ENCODE measurements at regions not wholly inside any gene's neighbourhood (a gene's known extent, or its start where the extent isn't known, plus 50 kb on each side); places are given as distances from the start of the nearest gene placed in this dataset.

DNA sequence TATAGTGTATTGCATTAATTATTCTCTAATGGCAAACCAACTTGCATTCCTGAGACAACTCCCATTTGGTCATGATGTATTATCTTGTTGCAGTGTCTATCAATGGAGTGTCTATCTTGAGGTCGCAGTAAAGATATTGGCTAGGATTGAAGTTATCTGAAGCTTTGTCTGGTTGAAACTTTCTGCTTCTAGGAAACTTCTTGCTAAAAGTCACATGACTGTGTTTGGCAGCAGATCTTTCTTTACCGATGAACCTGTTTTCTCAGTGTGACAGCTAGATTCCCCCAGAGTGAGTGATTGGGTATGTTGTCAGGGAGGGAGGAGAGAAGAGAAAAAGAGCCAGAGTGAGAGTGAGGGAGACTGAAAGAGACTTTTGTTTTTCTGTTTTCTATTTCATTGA lies 119.6 kb downstream of the QPCT start:
- TF ChIP-seq, protein P1, sequence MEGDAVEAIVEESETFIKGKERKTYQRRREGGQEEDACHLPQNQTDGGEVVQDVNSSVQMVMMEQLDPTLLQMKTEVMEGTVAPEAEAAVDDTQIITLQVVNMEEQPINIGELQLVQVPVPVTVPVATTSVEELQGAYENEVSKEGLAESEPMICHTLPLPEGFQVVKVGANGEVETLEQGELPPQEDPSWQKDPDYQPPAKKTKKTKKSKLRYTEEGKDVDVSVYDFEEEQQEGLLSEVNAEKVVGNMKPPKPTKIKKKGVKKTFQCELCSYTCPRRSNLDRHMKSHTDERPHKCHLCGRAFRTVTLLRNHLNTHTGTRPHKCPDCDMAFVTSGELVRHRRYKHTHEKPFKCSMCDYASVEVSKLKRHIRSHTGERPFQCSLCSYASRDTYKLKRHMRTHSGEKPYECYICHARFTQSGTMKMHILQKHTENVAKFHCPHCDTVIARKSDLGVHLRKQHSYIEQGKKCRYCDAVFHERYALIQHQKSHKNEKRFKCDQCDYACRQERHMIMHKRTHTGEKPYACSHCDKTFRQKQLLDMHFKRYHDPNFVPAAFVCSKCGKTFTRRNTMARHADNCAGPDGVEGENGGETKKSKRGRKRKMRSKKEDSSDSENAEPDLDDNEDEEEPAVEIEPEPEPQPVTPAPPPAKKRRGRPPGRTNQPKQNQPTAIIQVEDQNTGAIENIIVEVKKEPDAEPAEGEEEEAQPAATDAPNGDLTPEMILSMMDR (IDR thresholded peaks at IDR 0.05) = no peak
- no peak for DNase-seq
- Histone ChIP-seq H3K36me3 (no peaks in the 10 kb centered on the region), H3K27ac (no peak overlapping the region), H3K4me1 (no peaks in the 10 kb centered on the region), H3K9ac (ENCODE audit: low read depth in 2 of 2, low read length in 2 of 2) (no peak overlapping the region), H3K27me3 (no peaks in the 10 kb centered on the region), H3K4me3 (no peak overlapping the region), H3K9me3 (no peaks in the 10 kb centered on the region)
- intact Hi-C loops (cut with DNase I) = no loop called here

DNA sequence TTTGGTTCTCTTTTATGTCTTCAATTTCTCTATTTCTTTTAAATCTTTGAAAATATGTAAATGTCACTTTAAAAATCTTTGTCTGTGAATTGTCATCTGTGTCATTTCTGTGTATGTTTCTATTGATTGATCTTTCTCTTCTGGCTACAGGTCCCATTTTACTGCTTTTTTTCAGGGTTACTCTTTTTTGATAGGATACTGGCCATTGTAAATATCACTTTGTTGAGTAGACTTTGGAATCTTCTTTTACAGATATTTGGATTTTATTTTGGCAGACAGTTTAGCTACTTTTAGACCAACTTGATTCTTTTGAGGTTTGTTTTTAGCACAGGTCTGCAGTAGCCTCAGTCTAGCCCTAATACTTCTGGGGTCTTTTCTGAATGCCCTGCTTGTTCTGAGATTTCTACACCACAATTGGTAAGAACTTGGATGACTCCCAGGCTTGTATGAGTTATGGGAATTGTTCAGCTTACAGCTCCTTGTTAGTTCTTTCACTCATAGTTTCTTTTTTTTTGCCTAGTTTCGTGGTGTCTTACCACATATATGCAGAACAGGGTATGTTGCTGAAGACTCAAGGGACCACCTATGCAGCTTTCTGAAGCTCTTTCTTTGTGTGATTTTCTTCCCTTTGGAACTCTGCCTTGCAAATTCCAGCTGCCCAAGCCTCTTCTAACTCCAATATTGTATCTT lies 122.2 kb downstream of the QPCT start:
- DNase-seq = no peak
- no peaks in the 10 kb centered on the region for H3K27me3 ChIP-seq
- H3K27ac ChIP-seq = no peak overlapping the region
- no peak overlapping the region for H3K9ac ChIP-seq (ENCODE audit: low read depth in 2 of 2, low read length in 2 of 2)
- H3K9me3 ChIP-seq = no peaks in the 10 kb centered on the region
- TF ChIP-seq, protein P1 (IDR thresholded peaks at IDR 0.05) = no peak
- no peaks in the 10 kb centered on the region for H3K4me1 ChIP-seq
- no peaks in the 10 kb centered on the region for H3K36me3 ChIP-seq
- intact Hi-C loops (cut with DNase I) = no loop called here
- H3K4me3 ChIP-seq = no peak overlapping the region

GRCh38 chr2:37468170-37468569 lies 123.7 kb downstream of the QPCT start:
- TF ChIP-seq, protein P1 (IDR thresholded peaks at IDR 0.05) = no peak
- no peak overlapping the region for H3K27ac ChIP-seq
- H3K9me3 ChIP-seq = no peaks in the 10 kb centered on the region

DNA sequence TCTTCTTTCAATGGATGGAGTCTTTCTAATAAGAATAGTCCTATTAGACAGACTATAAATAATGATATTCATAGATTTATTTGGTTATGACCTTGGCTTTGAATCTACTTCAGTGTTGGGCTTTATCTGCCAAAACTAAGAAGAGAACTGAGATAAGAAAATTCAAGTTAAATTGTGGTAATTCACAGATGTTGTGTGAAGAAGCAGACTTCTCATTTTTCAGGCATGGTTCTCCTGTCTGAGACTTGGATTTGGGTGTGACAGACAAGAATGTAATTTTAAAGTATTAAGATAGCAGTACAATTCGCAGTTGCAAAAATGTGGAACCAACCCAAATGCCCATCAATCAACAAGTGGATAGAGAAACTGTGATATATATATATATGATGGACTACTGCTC lies 124.7 kb downstream of the QPCT start:
- no peaks in the 10 kb centered on the region for H3K27me3 ChIP-seq
- intact Hi-C loops (cut with DNase I) = no loop called here
- no peaks in the 10 kb centered on the region for H3K9me3 ChIP-seq
- H3K9ac ChIP-seq (ENCODE audit: low read depth in 2 of 2, low read length in 2 of 2) = no peak overlapping the region
- no peak for DNase-seq
- no peaks in the 10 kb centered on the region for H3K36me3 ChIP-seq
- H3K27ac ChIP-seq = no peak overlapping the region
- TF ChIP-seq, protein P1 (IDR thresholded peaks at IDR 0.05) = no peak
- H3K4me1 ChIP-seq = no peaks in the 10 kb centered on the region
- no peak overlapping the region for H3K4me3 ChIP-seq

More at GRCh38 chr2:37468170-37468569, 123.7 kb downstream of the QPCT start:
- intact Hi-C loops (cut with DNase I) = no loop called here
- H3K36me3 ChIP-seq = no peaks in the 10 kb centered on the region
- no peaks in the 10 kb centered on the region for H3K27me3 ChIP-seq
- no peaks in the 10 kb centered on the region for H3K4me1 ChIP-seq
- no peak for DNase-seq
- H3K9ac ChIP-seq (ENCODE audit: low read depth in 2 of 2, low read length in 2 of 2) = no peak overlapping the region
- no peak overlapping the region for H3K4me3 ChIP-seq

DNA sequence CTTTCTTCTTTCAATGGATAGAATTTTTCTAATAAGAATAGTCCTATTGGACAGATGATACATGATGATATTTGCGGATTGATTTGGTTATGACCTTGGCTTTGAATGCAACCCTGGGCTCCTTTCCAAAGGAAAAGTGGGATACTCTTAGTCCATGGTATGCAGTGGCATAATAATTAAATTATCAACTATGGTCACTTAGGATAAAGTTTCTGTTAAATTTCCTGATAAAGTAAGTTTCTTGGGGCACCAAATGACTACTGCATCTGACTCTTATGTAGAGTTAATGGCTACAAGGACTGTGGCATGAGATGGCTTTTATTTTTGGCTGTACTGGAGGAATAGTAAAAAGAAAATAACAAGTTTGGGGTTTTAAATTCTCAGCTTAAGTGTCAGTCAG lies 126.7 kb downstream of the QPCT start:
- H3K9ac ChIP-seq (ENCODE audit: low read depth in 2 of 2, low read length in 2 of 2) = no peak overlapping the region

More for the DNA sequence above, 126.7 kb downstream of the QPCT start:
- Histone ChIP-seq H3K36me3 (no peaks in the 10 kb centered on the region), H3K4me1 (no peaks in the 10 kb centered on the region), H3K27ac (no peak overlapping the region), H3K27me3 (no peaks in the 10 kb centered on the region), H3K4me3 (no peak overlapping the region), H3K9me3 (no peaks in the 10 kb centered on the region)
- TF ChIP-seq, protein P1 (IDR thresholded peaks at IDR 0.05) = no peak
- no peak for DNase-seq
- intact Hi-C loops (cut with DNase I) = no loop called here
